ENCODE measurements at regions not wholly inside any gene's neighbourhood (a gene's known extent, or its start where the extent isn't known, plus 50 kb on each side); places are given as distances from the start of the nearest gene placed in this dataset.
"Not testable (repeated sequence)": the region's sequence is repeated elsewhere in the genome, so short reads cannot be mapped to it uniquely, and the experiment has no call there.

DNA sequence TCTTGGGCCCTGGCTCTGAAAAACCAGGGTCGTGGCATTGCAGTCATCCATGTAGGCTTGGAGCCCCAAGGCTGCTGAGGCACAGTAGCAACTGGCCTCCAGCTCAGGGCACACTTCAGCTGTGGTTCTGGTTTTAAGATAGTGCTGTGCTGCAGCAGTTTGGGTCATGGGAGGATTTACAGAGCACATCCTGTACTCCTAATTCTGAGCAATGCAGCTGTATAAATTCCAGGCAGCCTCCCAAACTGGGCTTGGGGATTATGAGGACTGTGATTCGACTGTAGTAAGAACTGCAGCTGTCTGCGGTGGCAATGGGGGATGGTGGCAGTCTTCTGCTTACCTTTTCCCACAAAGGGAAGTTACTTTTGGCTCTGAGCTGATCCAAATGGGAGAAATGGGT lies 536.3 kb upstream of the GCFC2 start:
- DNase-seq: no peak

GRCh38 chr2:76211991-76212985 lies 501.6 kb upstream of the GCFC2 start:
- DNase-seq: no peak

DNA sequence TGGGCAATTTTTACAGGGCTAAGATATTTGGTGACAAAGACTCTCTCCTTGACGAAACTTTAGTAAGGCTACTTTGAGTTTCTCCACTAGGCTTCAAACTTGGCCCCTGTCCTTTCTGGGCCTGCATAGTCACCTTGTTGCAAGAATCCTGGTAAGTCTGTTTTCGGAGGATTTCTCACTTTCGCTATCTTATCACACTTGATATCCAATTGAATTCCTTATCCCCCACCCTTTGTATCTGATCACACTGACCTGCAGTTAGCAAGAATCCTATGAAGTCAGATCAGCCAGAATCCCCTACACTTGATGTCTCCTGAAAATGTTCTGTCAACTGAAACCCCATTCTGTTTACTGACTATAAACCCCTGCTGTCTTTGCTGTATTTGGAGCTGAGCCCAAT lies 499.8 kb upstream of the GCFC2 start:
- DNase-seq: no peak

- no peak for DNase-seq
Observed at GRCh38 chr2:76204048-76204447, 493.3 kb upstream of the GCFC2 start.

DNA sequence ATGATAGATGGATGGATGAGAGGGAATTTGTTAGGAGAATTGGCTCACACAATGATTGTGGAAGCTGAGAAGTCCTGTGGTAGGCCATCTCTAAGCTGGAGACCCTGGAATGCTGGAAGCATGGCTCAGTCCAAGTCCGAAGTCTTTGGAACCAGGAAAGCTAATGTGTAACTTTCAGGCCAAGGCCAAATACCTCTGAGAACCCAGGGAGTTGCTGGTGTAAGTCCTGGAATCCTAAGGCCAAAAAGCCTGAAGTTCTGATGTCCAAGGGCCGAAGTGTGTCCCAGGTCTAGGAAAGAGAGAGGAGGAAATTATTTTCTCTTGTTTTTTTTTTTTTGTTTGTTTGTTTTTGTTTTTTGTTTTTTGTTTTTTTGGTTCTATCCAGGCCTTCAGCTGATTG lies 492.2 kb upstream of the GCFC2 start:
- DNase-seq: no peak

DNA sequence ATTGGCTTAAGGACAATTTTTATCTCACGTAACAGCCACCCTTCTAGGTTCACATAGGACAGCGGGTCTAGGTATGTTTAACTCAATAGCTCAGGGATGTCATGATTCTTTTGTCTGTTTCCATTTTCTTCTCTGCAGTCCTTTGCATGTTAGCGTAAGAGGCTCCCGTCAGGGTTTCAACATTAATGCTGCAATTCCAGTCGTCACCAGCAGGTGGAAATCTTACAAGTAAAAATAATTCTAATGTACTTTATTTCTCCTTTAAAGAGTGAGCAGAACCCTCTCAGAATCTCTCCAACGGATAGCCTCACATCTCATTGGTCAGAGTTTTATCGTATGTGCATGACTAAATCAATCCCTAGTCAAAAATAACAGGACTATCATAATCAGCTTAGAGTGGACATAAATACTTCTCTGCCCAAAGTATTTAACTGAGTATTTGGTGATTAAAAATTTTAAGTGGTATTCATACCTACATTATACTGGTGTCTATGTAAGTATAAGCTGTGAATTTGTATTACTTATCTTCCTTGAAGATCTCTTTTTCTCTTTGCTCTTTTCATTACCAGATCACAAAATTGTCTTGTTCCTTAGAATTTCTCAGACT lies 487.2 kb upstream of the GCFC2 start:
- DNase-seq: peak; percentile 1

DNA sequence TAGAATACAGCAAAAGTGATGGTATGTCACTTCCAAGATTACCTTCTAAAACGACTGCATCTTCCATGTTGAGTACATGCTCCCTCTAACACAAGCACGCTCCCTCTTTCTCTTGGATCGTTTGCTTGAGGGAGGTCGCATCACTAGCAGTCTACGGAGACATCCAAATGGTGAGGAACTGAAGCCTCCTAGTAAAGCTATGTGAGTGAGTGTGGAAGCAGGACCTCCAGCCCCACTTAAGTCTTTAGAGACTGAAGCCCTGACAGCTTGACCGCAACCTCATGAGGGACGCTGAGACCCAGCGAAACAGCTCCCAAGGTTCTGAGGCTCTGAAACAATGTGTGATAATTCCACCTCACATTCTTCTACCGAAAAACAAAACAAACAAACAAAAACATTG lies 486.7 kb upstream of the GCFC2 start:
- DNase-seq: no peak

GRCh38 chr2:76194031-76194775 lies 483.5 kb upstream of the GCFC2 start:
- no peak for DNase-seq

DNA sequence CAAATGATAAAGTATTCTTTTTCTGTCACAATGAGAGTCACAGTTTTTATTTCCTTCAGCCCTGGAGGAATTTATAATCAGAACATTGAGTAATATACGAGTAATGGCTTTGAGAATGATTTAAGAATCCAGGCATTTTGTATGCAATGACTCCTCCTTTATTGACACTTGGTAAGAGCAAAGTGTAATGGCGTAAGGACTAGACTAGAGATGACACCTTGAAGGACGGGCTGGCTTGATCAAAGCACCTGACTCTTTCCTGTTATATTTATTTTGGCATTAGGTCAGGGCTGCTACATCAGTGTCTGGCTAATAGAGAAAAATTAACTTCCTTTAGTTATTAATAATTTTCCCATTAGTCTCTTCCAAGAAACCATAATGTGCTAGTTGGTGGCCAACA lies 482.4 kb upstream of the GCFC2 start:
- DNase-seq: no peak

- no peak for DNase-seq
Observed at GRCh38 chr2:76188334-76189008, 477.8 kb upstream of the GCFC2 start.

DNA sequence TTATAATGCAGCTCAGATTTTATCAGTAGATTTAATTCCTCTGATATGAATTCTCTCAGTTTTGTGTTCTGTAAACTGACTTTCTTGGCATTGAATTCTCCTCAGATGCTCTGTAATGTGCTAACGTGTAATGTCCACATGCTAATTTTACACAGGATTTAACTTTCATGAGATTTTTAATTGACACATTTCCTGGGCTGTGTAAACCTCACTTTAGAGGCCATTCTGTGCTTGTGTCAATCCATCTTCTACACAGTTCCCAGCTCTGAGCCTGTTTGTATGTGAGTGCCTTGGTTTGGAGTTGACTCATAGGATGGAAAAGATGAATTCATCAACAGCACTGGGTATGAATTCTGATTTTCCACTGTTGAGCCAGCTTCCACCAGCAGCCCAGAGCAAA lies 476.7 kb upstream of the GCFC2 start:
- no peak for DNase-seq

GRCh38 chr2:76180676-76181075 lies 470.0 kb upstream of the GCFC2 start:
- DNase-seq: no peak

GRCh38 chr2:76178610-76179009 lies 467.9 kb upstream of the GCFC2 start:
- DNase-seq: no peak

- DNase-seq: no peak
Observed at GRCh38 chr2:76175295-76175694, 464.6 kb upstream of the GCFC2 start.

DNA sequence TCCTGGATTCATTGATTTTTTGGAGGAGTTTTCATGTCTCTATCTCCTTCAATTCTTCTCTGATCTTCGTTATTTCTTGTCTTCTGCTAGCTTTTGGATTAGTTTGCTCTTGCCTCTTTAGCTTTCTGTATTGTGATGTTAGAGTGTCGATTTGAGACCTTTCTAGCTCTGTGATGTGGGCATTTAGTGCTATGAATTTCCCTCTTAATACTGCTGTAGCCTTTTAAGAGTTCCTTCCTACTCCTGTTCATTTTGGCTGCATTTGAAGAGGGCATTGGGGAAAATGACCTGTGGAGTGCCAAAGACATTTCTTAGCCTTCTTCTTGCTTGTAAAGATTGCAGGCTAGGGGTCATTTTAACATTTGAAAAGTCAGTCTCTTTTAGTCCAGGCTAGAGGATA lies 463.8 kb upstream of the GCFC2 start:
- DNase-seq: no peak

DNA sequence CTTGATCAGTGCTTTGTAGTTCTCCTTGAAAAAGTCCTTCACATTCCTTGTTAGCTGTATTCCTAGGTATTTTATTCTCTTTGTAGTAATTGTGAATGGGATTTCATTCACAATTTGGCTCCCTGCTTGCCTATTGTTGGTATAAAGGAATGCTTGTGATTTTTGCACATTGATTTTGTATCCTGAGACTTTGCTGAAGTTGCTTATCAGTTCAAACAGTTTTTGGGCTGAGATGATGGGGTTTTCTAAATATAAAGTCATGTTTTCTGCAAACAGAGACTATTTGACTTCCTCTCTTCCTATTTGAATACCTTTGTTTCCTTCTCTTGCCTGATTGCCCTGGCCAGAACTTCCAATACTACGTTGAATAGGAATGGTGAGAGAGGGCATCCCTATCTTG lies 462.5 kb upstream of the GCFC2 start:
- DNase-seq: not testable (repeated sequence)

GRCh38 chr2:76172154-76172595 lies 461.5 kb upstream of the GCFC2 start:
- not testable (repeated sequence) for DNase-seq

GRCh38 chr2:76170856-76171255 lies 460.1 kb upstream of the GCFC2 start:
- no peak for DNase-seq

GRCh38 chr2:76170009-76170384 lies 459.3 kb upstream of the GCFC2 start:
- DNase-seq: no peak

GRCh38 chr2:76169276-76170008 lies 458.7 kb upstream of the GCFC2 start:
- no peak for DNase-seq

DNA sequence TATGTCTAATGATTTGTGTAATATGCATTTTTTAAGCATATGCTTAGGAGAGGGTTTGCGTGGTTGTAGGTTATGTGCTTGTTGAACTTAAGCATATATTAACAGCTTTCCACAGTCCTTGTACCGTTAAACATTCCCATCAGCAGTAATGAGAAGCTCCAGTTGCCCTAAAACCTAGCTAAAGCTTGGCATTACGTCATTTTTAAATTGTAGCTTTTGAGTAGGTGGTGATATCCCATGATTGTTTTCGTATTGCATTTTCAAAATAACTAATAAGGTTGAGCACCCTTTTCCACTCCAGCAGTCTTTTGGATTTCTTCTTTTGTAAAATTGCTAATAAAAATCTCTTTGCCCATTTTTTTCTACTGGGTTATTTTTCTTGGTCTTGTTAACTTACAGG lies 453.1 kb upstream of the GCFC2 start:
- no peak for DNase-seq

DNA sequence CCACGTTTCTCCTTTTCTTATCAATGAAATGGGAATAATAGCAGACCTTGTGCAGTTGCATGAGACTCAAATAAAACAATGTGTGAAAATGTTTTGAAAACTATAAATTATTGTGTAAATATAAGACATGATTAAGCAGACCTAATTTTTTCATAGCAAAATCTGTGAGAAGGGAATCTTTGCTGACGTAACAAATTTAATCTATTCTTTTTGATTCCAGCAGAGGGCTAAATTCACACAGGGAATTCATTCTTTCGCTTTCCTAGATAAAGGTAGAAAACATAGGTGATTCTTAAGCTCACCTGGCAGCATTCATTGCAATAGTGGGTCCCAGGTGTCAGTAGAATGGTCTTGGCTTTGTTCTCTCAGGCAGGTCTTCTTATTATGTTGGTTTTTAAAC lies 450.0 kb upstream of the GCFC2 start:
- DNase-seq: no peak
